Mesenchymal stem cell (in vitro differentiated cells and primary cell): ENCODE measurements at regions not wholly inside any gene's neighbourhood (a gene's known extent, or its start where the extent isn't known, plus 50 kb on each side); places are given as distances from the start of the nearest gene placed in this dataset.
A peak's percentile ranks its signal among the peaks of the same experiment; 100 is the strongest.

Experiments
- DNase-seq: peaks from one replicate; pipeline ENCODE4 v3.0.0-alpha.2; 2013
- H2AFZ ChIP-seq: one replicate; pipeline ENCODE4 v1.6.1; 2013; ENCODE audit warnings: low read depth, mild to moderate bottlenecking, control low read depth, inconsistent platforms, low read length, moderate library complexity
- H2AK5ac ChIP-seq: 2 replicates; pipeline ENCODE4 v1.6.1; 2013; ENCODE audit warnings: low read length, moderate library complexity, mild to moderate bottlenecking, inconsistent platforms; ENCODE audit not compliant: severe bottlenecking
- H2BK120ac ChIP-seq: one replicate; pipeline ENCODE4 v1.6.1; 2013; ENCODE audit warnings: low read depth, mild to moderate bottlenecking, inconsistent platforms, low read length, moderate library complexity
- H2BK12ac ChIP-seq, 2 experiments: one replicate each; pipeline ENCODE4 v1.6.1; 2013; ENCODE audit warnings: inconsistent platforms in 2 of 2, low read length in 2 of 2, mild to moderate bottlenecking in 2 of 2, moderate library complexity in 2 of 2, control low read depth in 1 of 2
- H2BK15ac ChIP-seq: one replicate; pipeline ENCODE4 v1.6.1; 2013; ENCODE audit warnings: mild to moderate bottlenecking, low read depth, inconsistent platforms; ENCODE audit not compliant: poor library complexity, severe bottlenecking
- H2BK5ac ChIP-seq: 2 replicates; pipeline ENCODE4 v1.6.1; 2013; ENCODE audit warnings: low read depth, mild to moderate bottlenecking, low read length, control low read depth, inconsistent platforms; ENCODE audit not compliant: poor library complexity, severe bottlenecking
- H3K14ac ChIP-seq, 2 experiments: one replicate each; pipeline ENCODE4 v1.6.1; 2013; ENCODE audit warnings: inconsistent platforms in 2 of 2, low read length in 2 of 2, control low read depth in 1 of 2, mild to moderate bottlenecking in 1 of 2, moderate library complexity in 1 of 2
- H3K18ac ChIP-seq, 2 experiments: one replicate each; pipeline ENCODE4 v1.6.1; 2013; ENCODE audit warnings: inconsistent platforms in 2 of 2, low read length in 2 of 2, control low read depth in 1 of 2, low read depth in 1 of 2, mild to moderate bottlenecking in 1 of 2
- H3K23ac ChIP-seq, 2 experiments: one replicate each; pipeline ENCODE4 v1.6.1; 2013; ENCODE audit warnings: inconsistent platforms in 2 of 2, low read length in 2 of 2, mild to moderate bottlenecking in 2 of 2, moderate library complexity in 2 of 2, control low read depth in 1 of 2
- H3K27ac ChIP-seq: 2 replicates; pipeline ENCODE4 v1.5.1; 2013; ENCODE audit warnings: mild to moderate bottlenecking, moderate library complexity, low read length, control low read depth, inconsistent platforms; ENCODE audit not compliant: poor library complexity, severe bottlenecking
- H3K27me3 ChIP-seq, 2 experiments: 2 replicates each; pipeline versions ENCODE4 v1.6.1 to v1.7.0; 2013; ENCODE audit warnings: low read length in 2 of 2, mild to moderate bottlenecking in 2 of 2, moderate library complexity in 2 of 2, control low read depth in 1 of 2, inconsistent platforms in 1 of 2; ENCODE audit not compliant: control insufficient read depth in 1 of 2, insufficient read depth in 1 of 2
- H3K36me3 ChIP-seq, 2 experiments: 2 replicates each; pipeline versions ENCODE4 v1.6.1 to v1.7.0; 2013; ENCODE audit warnings: low read length in 2 of 2, control low read depth in 1 of 2, inconsistent platforms in 1 of 2, low read depth in 1 of 2, mild to moderate bottlenecking in 1 of 2; ENCODE audit not compliant: insufficient read depth in 2 of 2, control insufficient read depth in 1 of 2
- H3K4ac ChIP-seq, 2 experiments: one replicate each; pipeline ENCODE4 v1.6.1; 2013; ENCODE audit warnings: inconsistent platforms in 2 of 2, low read length in 2 of 2, mild to moderate bottlenecking in 2 of 2, moderate library complexity in 2 of 2, control low read depth in 1 of 2, low read depth in 1 of 2
- H3K4me1 ChIP-seq: 2 replicates; pipeline ENCODE4 v1.6.1; 2013; ENCODE audit warnings: low read depth, low read length, control low read depth; ENCODE audit not compliant: control insufficient read depth, insufficient read depth
- H3K4me2 ChIP-seq: 2 replicates; pipeline ENCODE4 v1.6.1; 2013; ENCODE audit warnings: low read length, mild to moderate bottlenecking, inconsistent platforms; ENCODE audit not compliant: poor library complexity, severe bottlenecking
- H3K4me3 ChIP-seq, 2 experiments: 2 replicates each; pipeline versions ENCODE4 v1.5.1 to v1.7.0; 2013; ENCODE audit warnings: low read length in 2 of 2, mild to moderate bottlenecking in 2 of 2, control low read depth in 1 of 2, low read depth in 1 of 2; ENCODE audit not compliant: insufficient read depth in 1 of 2
- H3K79me1 ChIP-seq: replicated peaks from 2 replicates; pipeline ENCODE4 v1.6.1; 2013; ENCODE audit warnings: mild to moderate bottlenecking, control low read depth, low read length, inconsistent platforms; ENCODE audit not compliant: poor library complexity, severe bottlenecking
- H3K9ac ChIP-seq: 2 replicates; pipeline ENCODE4 v1.7.0; 2013; ENCODE audit warnings: mild to moderate bottlenecking, low read length, moderate library complexity
- H3K9me3 ChIP-seq: 2 replicates; pipeline ENCODE4 v1.7.0; 2013; ENCODE audit warnings: mild to moderate bottlenecking, low read length; ENCODE audit not compliant: control insufficient read depth
- H4K8ac ChIP-seq: one replicate; pipeline ENCODE4 v1.6.1; 2013; ENCODE audit warnings: inconsistent platforms, mild to moderate bottlenecking, low read length, moderate library complexity
- H4K91ac ChIP-seq: one replicate; pipeline ENCODE4 v1.6.1; 2013; ENCODE audit warnings: mild to moderate bottlenecking, low read length, inconsistent platforms
- WGBS: methylation state at CpG from one replicate; pipeline ENCODE4 v1.1.7; 2013; ENCODE audit warnings: mixed read lengths; 5-methylcytosine and 5-hydroxymethylcytosine counted together

DNA sequence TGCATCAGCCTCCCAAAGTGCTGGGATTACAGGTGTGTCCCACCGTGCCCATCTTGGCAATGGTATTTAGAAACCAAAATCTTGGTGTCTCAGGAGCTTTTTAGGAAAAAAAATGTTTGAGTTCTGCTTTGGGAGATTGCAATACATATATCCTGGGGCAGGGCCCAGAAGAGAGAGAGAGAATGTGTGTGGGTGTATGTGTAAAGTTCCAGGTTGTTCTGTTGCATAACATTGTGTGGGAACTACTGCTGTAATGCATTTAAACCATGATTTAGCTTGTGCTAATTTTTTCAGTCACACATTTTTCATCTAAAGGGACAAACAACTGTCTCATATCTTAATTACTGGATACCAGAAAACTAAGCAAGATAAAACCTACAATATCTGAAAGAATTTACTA is 70.8 kb upstream of the NABP1 start:
- Histone ChIP-seq H2BK15ac (no peak overlapping the region), H3K4me1 (no peaks in the 10 kb centered on the region), H3K27ac (no peak overlapping the region), H4K8ac (no peak overlapping the region), H3K4me3 (no peak overlapping the region), H2BK120ac (no peak overlapping the region), H3K36me3 (no peaks in the 10 kb centered on the region), H2AK5ac (no peak overlapping the region), H3K4me2 (no peak overlapping the region), H3K4ac (no peak overlapping the region), H3K18ac (no peak overlapping the region), H3K27me3 (no peaks in the 10 kb centered on the region), H2BK12ac (no peak overlapping the region), H3K9me3 (no peaks in the 10 kb centered on the region), H3K14ac (no peak overlapping the region), H2AFZ (no peak overlapping the region), H3K79me1 (no peaks in the 10 kb centered on the region), H3K9ac (no peak overlapping the region), H2BK5ac (no peak overlapping the region), H3K23ac (no peak overlapping the region), H4K91ac (no peak overlapping the region)
- no peak for DNase-seq
- WGBS: 88% methylated on average over 1 of the region's 1 CpG

DNA sequence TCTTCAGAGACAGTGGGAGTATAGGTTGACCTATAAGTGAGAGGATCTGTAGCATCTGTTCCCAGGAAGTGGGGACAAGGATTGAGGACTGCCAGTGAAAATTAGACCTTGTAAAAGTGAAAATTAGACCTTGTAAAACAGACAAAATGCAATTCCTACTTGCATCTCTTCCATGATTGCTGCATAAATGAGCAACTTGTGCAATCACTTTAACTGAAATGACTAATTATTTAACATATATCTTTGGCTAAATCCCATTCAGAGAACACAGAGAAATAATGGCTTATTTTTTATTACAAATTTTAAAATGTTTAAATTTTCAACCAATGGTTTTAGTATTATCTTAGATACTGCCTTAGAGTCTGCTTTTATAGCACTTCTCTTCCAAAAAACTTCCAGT is 67.2 kb upstream of the NABP1 start:
- H3K79me1 ChIP-seq: no peaks in the 10 kb centered on the region
- H3K36me3 ChIP-seq: no peaks in the 10 kb centered on the region
- H2BK120ac ChIP-seq: no peak overlapping the region
- no peak overlapping the region for H4K8ac ChIP-seq
- no peak overlapping the region for H3K23ac ChIP-seq
- peak overlapping the region; percentile 62 for H2AK5ac ChIP-seq
- no peak overlapping the region for H2AFZ ChIP-seq
- H2BK5ac ChIP-seq: no peak overlapping the region
- H3K4me1 ChIP-seq: no peaks in the 10 kb centered on the region
- no peak for DNase-seq
- no peaks in the 10 kb centered on the region for H3K27me3 ChIP-seq
- no peak overlapping the region for H3K9ac ChIP-seq
- H3K4me2 ChIP-seq: no peak overlapping the region
- H3K4ac ChIP-seq: no peak overlapping the region
- H3K9me3 ChIP-seq: no peaks in the 10 kb centered on the region
- H3K14ac ChIP-seq: no peak overlapping the region
- H2BK15ac ChIP-seq: no peak overlapping the region
- H3K18ac ChIP-seq: no peak overlapping the region
- H4K91ac ChIP-seq: no peak overlapping the region
- no peak overlapping the region for H3K4me3 ChIP-seq
- H2BK12ac ChIP-seq: no peak overlapping the region
- no peak overlapping the region for H3K27ac ChIP-seq

DNA sequence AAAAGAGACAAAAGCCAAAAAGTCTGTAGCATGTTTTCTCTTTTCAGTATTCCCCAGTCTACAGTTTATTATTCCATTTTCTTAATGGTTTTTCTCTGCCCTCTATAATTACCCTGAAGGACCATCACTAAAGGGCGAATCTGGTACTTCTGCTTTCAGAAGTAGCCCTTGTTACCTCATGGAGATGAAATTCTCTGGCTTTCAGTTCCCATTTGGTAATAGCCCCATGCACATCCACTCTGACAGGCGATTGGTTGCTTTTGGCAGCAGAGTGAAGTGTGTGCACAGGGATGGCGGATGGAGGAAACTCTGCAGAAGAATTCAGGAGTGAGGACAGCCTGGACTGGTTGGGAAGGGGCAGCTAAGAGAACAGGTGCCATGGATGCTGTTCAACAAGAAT is 66.3 kb upstream of the NABP1 start:
- H2BK12ac ChIP-seq: no peak overlapping the region
- no peak overlapping the region for H2BK120ac ChIP-seq
- 93% methylated on average over 3 of the region's 3 CpGs for WGBS
- H3K27ac ChIP-seq: no peak overlapping the region
- no peak overlapping the region for H3K4ac ChIP-seq
- H3K4me2 ChIP-seq: no peak overlapping the region
- no peaks in the 10 kb centered on the region for H3K79me1 ChIP-seq
- H2BK15ac ChIP-seq: no peak overlapping the region
- H3K27me3 ChIP-seq: no peaks in the 10 kb centered on the region
- H3K18ac ChIP-seq: peak overlapping the region in 1 of 2 experiments; percentile 23
- H3K4me1 ChIP-seq: no peaks in the 10 kb centered on the region
- H3K9ac ChIP-seq: peak overlapping the region; percentile 75
- no peak overlapping the region for H3K23ac ChIP-seq
- no peak overlapping the region for H2BK5ac ChIP-seq
- no peaks in the 10 kb centered on the region for H3K9me3 ChIP-seq
- no peaks in the 10 kb centered on the region for H3K36me3 ChIP-seq
- no peak overlapping the region for H3K14ac ChIP-seq
- no peak overlapping the region for H4K8ac ChIP-seq
- H3K4me3 ChIP-seq: no peak overlapping the region
- H2AFZ ChIP-seq: no peak overlapping the region
- no peak overlapping the region for H4K91ac ChIP-seq
- no peak overlapping the region for H2AK5ac ChIP-seq
- DNase-seq: no peak

DNA sequence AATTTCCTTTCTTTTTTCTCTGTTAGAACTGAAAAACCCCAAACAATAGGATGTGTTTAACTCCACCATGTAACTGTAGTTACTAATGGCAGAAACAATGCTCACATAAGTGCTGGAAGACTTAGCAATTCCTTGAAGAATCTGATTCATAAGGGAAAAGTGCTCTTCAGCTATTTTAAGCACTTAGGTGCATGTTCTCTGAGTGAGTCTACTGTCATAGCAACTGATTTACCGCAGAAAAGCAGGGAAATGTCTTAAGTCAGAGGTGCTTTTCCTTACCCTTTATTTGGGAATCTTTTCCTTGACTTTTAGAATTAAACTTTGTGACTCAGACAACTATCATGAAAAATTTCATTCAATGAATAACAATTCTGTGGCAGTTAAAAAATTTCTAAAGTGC is 65.4 kb upstream of the NABP1 start:
- no peak overlapping the region for H3K23ac ChIP-seq
- peak overlapping the region; percentile 75 for H3K9ac ChIP-seq
- no peak overlapping the region for H2BK5ac ChIP-seq
- no peak overlapping the region for H3K14ac ChIP-seq
- no peak overlapping the region for H3K18ac ChIP-seq
- no peak overlapping the region for H4K8ac ChIP-seq
- no peak overlapping the region for H3K4me2 ChIP-seq
- H3K4me1 ChIP-seq: no peaks in the 10 kb centered on the region
- no peak overlapping the region for H2AK5ac ChIP-seq
- no peak overlapping the region for H2BK15ac ChIP-seq
- H3K4ac ChIP-seq: no peak overlapping the region
- H2AFZ ChIP-seq: no peak overlapping the region
- no peaks in the 10 kb centered on the region for H3K36me3 ChIP-seq
- peak overlapping the region; percentile 69 for H3K27ac ChIP-seq
- no peaks in the 10 kb centered on the region for H3K79me1 ChIP-seq
- no peaks in the 10 kb centered on the region for H3K27me3 ChIP-seq
- H2BK12ac ChIP-seq: no peak overlapping the region
- H3K9me3 ChIP-seq: no peaks in the 10 kb centered on the region
- H4K91ac ChIP-seq: no peak overlapping the region
- WGBS: 0% methylated on average over 1 of the region's 1 CpG
- H3K4me3 ChIP-seq: no peak overlapping the region
- peak; percentile 81 for DNase-seq
- no peak overlapping the region for H2BK120ac ChIP-seq
